ENCODE measurements at regions not wholly inside any gene's neighbourhood (a gene's known extent, or its start where the extent isn't known, plus 50 kb on each side); places are given as distances from the start of the nearest gene placed in this dataset.

- DNase-seq, result no peak
- H3K27ac ChIP-seq, result peak overlapping the region in 1 of 2 donors; percentile 39
- H3K4me3 ChIP-seq, result no peak overlapping the region
Observed at GRCh38 chr1:221611656-221612046, 130.2 kb downstream of the DUSP10 start.

DNA sequence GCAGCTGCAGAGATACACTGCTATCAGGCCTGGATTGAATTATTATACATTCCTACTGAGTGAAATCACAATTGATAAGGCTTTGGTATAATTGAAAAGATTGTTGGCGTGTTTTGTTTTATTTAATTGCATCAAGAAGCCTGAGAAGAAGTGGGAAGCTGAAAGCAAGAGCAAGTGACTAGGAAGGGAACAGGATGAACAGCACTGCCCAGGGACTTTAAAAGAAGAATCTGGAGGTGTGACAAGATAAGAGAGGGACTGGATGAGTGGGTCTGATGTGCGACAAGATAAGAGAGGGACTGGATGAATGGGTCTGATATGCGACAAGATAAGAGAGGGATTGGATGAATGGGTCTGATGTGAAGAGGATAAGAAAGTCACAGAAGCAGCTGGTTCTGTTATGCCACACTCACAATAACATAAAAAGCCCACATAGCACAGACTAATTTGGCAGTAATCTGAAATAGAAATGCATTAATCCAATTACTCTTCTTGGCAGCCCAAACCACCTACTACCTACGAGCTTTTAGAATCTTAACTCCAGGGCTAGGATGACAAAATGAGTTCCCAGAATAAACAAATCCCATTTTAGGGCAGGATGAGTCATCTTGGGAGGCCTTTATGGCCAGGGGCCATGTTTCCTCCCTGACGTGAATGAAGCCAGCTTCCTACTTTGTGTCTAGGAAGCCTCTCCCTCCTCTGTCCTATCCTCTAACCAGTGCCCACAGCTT lies 129.7 kb downstream of the DUSP10 start:
- no peak for TF ChIP-seq CTCF (IDR thresholded peaks at IDR 0.05)
- intact Hi-C loops (cut with DNase I), result no loop called here
- no peaks in the 10 kb centered on the region for H3K9me3 ChIP-seq
- peak; percentile 81 for ATAC-seq
- no peaks in the 10 kb centered on the region for H3K27me3 ChIP-seq
- H3K4me3 ChIP-seq, result no peak overlapping the region
- H3K4me1 ChIP-seq, result no peaks in the 10 kb centered on the region
- no peaks in the 10 kb centered on the region for H3K36me3 ChIP-seq
- DNase-seq, result peak in 3 of 4 donors; percentile 39 to 67 (median 43)
- peak overlapping the region; percentile 17 to 39 for H3K27ac ChIP-seq

More at GRCh38 chr1:221611656-221612046, 130.2 kb downstream of the DUSP10 start:
- no peaks in the 10 kb centered on the region for H3K36me3 ChIP-seq
- ATAC-seq, result no peak
- no peaks in the 10 kb centered on the region for H3K9me3 ChIP-seq
- H3K27me3 ChIP-seq, result no peaks in the 10 kb centered on the region
- intact Hi-C loops (cut with DNase I), result no loop called here
- no peaks in the 10 kb centered on the region for H3K4me1 ChIP-seq
- no peak for TF ChIP-seq CTCF (IDR thresholded peaks at IDR 0.05)

DNA sequence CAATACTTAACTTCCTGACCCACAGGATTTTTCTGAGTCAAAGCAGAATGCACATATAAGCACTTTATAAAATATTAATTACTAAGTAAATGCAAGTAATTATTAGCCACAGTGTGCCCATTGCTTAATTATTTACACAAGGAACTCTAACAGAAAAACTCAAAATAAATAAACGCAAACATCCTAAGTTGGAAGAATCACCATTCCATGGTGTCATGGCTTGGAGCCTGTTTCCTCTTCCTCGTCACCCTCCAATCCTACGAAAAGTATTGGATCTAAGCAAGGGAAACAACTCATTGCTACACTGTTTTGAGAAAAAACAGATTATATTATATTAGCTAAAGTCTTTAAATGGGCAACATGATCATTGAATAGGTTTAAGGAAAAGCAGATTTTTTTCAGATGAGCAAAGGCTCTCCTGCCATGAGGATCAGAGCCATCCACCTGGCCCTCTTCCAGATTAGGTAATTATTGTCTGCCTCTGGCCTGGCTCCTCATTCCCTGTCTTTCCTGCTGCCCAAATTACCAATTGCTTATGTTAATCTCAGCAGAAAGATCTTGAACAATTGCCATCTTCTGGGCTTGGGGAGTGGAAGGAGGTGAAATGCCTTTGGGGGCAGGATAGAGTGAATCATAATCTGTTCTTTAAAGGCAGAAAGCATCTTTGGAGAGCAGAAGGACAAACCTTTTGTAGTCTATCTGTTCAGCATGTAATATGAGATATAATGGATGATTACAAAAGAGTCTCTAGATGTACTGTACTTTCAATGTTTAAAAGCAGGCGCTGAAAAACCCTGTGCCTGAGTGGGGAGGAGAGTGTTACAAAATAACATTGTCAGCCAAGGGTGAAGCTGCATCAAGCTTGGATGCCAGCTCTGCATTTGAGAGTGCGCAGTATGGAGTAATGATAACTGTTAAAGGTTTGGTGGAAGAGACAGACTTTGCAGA lies 121.2 kb downstream of the DUSP10 start:
- intact Hi-C loops (cut with DNase I), result no loop called here
- no peak for TF ChIP-seq CTCF (IDR thresholded peaks at IDR 0.05)

GRCh38 chr1:221621683-221622082 lies 120.2 kb downstream of the DUSP10 start:
- Histone ChIP-seq H3K27me3 (no peaks in the 10 kb centered on the region), H3K36me3 (no peaks in the 10 kb centered on the region), H3K4me1 (no peaks in the 10 kb centered on the region), H3K9me3 (no peaks in the 10 kb centered on the region), H3K4me3 (no peak overlapping the region), H3K27ac (no peak overlapping the region)
- TF ChIP-seq CTCF (IDR thresholded peaks at IDR 0.05), result no peak
- intact Hi-C loops (cut with DNase I), result no loop called here
- ATAC-seq, result no peak
- DNase-seq, result no peak

More for the DNA sequence above, 121.2 kb downstream of the DUSP10 start:
- ATAC-seq, result no peak
- Histone ChIP-seq H3K27me3 (no peaks in the 10 kb centered on the region), H3K27ac (no peak overlapping the region), H3K4me1 (no peaks in the 10 kb centered on the region), H3K36me3 (no peaks in the 10 kb centered on the region), H3K4me3 (no peak overlapping the region), H3K9me3 (no peaks in the 10 kb centered on the region)
- DNase-seq, result no peak

- intact Hi-C loops (cut with DNase I), result no loop called here
- H3K27me3 ChIP-seq, result no peaks in the 10 kb centered on the region
- no peaks in the 10 kb centered on the region for H3K4me1 ChIP-seq
- no peak for DNase-seq
- H3K4me3 ChIP-seq, result no peak overlapping the region
- no peaks in the 10 kb centered on the region for H3K36me3 ChIP-seq
- no peak overlapping the region for H3K27ac ChIP-seq
- TF ChIP-seq CTCF (IDR thresholded peaks at IDR 0.05), result no peak
- no peak for ATAC-seq
- no peaks in the 10 kb centered on the region for H3K9me3 ChIP-seq
Observed at GRCh38 chr1:221622389-221622788, 119.5 kb downstream of the DUSP10 start.

Measured in left lung (tissue), 4 donors.